Vagina (tissue), 2 donors: ENCODE measurements at regions not wholly inside any gene's neighbourhood (a gene's known extent, or its start where the extent isn't known, plus 50 kb on each side); places are given as distances from the start of the nearest gene placed in this dataset.
"Not testable (repeated sequence)": the region's sequence is repeated elsewhere in the genome, so short reads cannot be mapped to it uniquely, and the experiment has no call there.

ENCODE experiments used
- DNase-seq, 2 donors: peaks; one replicate each; pipeline ENCODE4 v3.0.0-alpha.2; 2017; ENCODE audit errors: extremely low spot score in 2 of 2
- H3K27ac ChIP-seq: fragments of 200-600 bp; sonication (generic); one replicate; pipeline ENCODE4 v1.5.1; 2019
- H3K27me3 ChIP-seq: fragments of 200-600 bp; sonication (generic); one replicate; pipeline ENCODE4 v1.5.1; 2019
- H3K36me3 ChIP-seq, 2 donors: fragments of 200-600 bp; sonication (generic); one replicate each; pipeline ENCODE4 v1.5.1; 2017 to 2019
- H3K4me1 ChIP-seq: fragments of 200-600 bp; sonication (generic); one replicate; pipeline ENCODE4 v1.5.1; 2019
- H3K4me3 ChIP-seq, 2 donors: fragments of 200-600 bp; sonication (generic); 1 replicate in 1 of 2; 2 replicates in 1 of 2; pipeline ENCODE4 v1.5.1; 2016 to 2019
- H3K9me3 ChIP-seq: fragments of 200-600 bp; sonication (generic); one replicate; pipeline ENCODE4 v1.5.1; 2019
- CTCF ChIP-seq, 3 experiments: fragments of 450-650 bp in 2 of 3; fragments of 200-600 bp in 1 of 3; sonication (generic) in 1 of 3; IDR thresholded peaks; one replicate each; pipeline ENCODE4 v1.5.1; 2017 to 2019; ENCODE audit warnings: antibody characterized with exemption in 3 of 3, mild to moderate bottlenecking in 2 of 3, moderate library complexity in 2 of 3
- POLR2A ChIP-seq, 2 donors: fragments of 450-650 bp; IDR thresholded peaks; one replicate each; pipeline ENCODE4 v1.6.1; 2017; ENCODE audit warnings: antibody characterized with exemption in 2 of 2, mild to moderate bottlenecking in 2 of 2, moderate library complexity in 2 of 2
- POLR2AphosphoS5 ChIP-seq, 2 donors: sonication (generic); formaldehyde crosslinking; IDR thresholded peaks; one replicate each; pipeline ENCODE4 v1.9.0; 2017; ENCODE audit warnings: antibody characterized with exemption in 2 of 2, mild to moderate bottlenecking in 2 of 2, low read depth in 1 of 2; ENCODE audit not compliant: insufficient read depth in 1 of 2
- intact Hi-C: fragments of 100-400 bp; cut with DNase I; formaldehyde crosslinking; loops from one replicate; pipeline ENCODE4 v1.15.1; 2023

- no peaks in the 10 kb centered on the region for H3K9me3 ChIP-seq
- peak overlapping the region; percentile 13 to 35 for H3K4me3 ChIP-seq
- intact Hi-C loops = loop anchor here (10.0 kb wide), 1 partner anchor 397 kb away; no protein-coding TSS in a partner anchor
- no peaks in the 10 kb centered on the region for H3K4me1 ChIP-seq
- no peaks in the 10 kb centered on the region for H3K27me3 ChIP-seq
- peak in 1 of 2 donors; percentile 88 for DNase-seq
- H3K36me3 ChIP-seq = no peaks in the 10 kb centered on the region
- TF ChIP-seq CTCF (IDR thresholded peaks at IDR 0.05) (no peak), POLR2AphosphoS5 (IDR thresholded peaks at IDR 0.05; ENCODE audit: insufficient read depth in 1 of 2, low read depth in 1 of 2) (peak in 1 of 2 donors; percentile 60)
- peak overlapping the region; percentile 71 for H3K27ac ChIP-seq
These were observed 53.3 kb upstream of the LAS1L start for GRCh38 chrX:65587616-65588526.

- Histone ChIP-seq H3K27ac (no peak overlapping the region), H3K27me3 (no peaks in the 10 kb centered on the region), H3K4me3 (no peak overlapping the region), H3K9me3 (no peaks in the 10 kb centered on the region), H3K4me1 (no peaks in the 10 kb centered on the region), H3K36me3 (no peaks in the 10 kb centered on the region)
- intact Hi-C loops = loop anchor here (10.0 kb wide), 1 partner anchor 398 kb away; no protein-coding TSS in a partner anchor
- DNase-seq = no peak
- TF ChIP-seq POLR2A (IDR thresholded peaks at IDR 0.05) (no peak), POLR2AphosphoS5 (IDR thresholded peaks at IDR 0.05; ENCODE audit: insufficient read depth in 1 of 2, low read depth in 1 of 2) (no peak), CTCF (IDR thresholded peaks at IDR 0.05) (no peak)
These were observed 51.9 kb upstream of the LAS1L start for GRCh38 chrX:65586491-65586890.

GRCh38 chrX:65585226-65585625, 50.6 kb upstream of the LAS1L start:
- peak in 1 of 2 donors; percentile 11 for DNase-seq
- H3K27me3 ChIP-seq, H3K36me3 ChIP-seq, H3K27ac ChIP-seq, H3K4me3 ChIP-seq, H3K4me1 ChIP-seq, H3K9me3 ChIP-seq: not testable (repeated sequence)
- intact Hi-C loops = loop anchor here (10.0 kb wide), 1 partner anchor 400 kb away; no protein-coding TSS in a partner anchor
